LNCAP (cell line): ENCODE measurements at regions not wholly inside any gene's neighbourhood (a gene's known extent, or its start where the extent isn't known, plus 50 kb on each side); places are given as distances from the start of the nearest gene placed in this dataset.

ENCODE experiments used
- TF ChIP-seq, protein P1 (sequence below): fragments of 450-650 bp; IDR thresholded peaks from 2 replicates; pipeline ENCODE4 v1.5.1; 2017; ENCODE audit warnings: mild to moderate bottlenecking

- TF ChIP-seq, protein P1, sequence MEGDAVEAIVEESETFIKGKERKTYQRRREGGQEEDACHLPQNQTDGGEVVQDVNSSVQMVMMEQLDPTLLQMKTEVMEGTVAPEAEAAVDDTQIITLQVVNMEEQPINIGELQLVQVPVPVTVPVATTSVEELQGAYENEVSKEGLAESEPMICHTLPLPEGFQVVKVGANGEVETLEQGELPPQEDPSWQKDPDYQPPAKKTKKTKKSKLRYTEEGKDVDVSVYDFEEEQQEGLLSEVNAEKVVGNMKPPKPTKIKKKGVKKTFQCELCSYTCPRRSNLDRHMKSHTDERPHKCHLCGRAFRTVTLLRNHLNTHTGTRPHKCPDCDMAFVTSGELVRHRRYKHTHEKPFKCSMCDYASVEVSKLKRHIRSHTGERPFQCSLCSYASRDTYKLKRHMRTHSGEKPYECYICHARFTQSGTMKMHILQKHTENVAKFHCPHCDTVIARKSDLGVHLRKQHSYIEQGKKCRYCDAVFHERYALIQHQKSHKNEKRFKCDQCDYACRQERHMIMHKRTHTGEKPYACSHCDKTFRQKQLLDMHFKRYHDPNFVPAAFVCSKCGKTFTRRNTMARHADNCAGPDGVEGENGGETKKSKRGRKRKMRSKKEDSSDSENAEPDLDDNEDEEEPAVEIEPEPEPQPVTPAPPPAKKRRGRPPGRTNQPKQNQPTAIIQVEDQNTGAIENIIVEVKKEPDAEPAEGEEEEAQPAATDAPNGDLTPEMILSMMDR: no peak
Measured at GRCh38 chr11:104614117-104614680, 284.1 kb downstream of the CASP12 start.

- TF ChIP-seq, protein P1: no peak
Measured at GRCh38 chr11:104610635-104611034, 287.6 kb downstream of the CASP12 start.

DNA sequence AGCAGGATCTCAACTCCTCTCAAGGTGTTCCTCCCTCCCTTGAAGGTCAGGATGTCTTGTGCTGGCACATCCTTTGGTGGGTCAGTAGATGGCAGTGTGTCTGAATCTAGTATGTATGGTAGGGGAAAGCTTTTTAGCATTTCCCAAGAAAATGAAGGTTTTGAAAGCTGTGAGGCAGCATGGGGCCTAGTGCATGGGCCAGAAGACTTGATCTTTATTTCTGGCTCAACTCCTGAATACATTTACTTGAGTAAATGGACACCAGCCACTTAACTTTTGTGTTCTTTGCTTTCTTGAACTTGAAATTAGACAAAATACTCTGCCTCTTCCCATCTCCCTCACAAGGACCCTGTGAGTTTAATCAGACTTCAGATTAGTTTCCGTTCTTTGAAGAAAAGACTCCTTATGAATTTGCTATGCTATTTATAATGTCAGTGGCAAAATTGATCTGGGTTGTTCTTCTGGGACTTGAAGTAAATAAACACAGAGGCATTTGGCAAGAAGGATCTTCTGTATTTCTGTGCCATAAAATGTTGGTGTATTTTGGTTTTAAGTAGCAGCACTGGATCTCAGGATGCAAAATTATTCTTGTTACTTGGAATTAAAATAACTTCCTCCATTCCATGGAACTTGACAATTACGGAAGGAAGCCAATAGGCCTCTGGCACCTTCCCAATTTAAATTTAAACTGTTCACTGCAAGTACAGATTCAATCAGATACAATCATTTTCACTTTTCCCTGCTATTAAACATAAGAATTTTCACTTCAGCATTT is 288.8 kb downstream of the CASP12 start:
- TF ChIP-seq, protein P1: peak; percentile 52

DNA sequence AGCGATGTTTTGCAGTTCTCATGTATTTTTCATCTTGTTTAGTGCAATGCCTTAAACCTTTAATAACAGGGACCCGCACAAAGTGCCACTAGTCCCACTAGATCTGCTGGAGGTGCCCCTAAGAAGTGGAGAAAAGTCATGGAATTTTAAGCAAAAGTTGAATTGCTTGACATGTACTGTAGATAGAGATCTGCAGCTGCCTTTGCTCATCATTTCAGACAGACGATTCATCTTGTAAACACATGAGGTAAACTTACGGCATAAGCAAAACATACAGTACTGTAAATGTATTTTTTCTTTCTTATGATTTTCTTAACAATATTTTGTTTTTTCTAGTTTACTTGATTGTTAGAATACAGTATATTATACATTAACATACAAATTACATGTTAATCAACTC is 295.6 kb downstream of the CASP12 start:
- TF ChIP-seq, protein P1: no peak

- TF ChIP-seq, protein P1: no peak
Measured at GRCh38 chr11:104594228-104594958, 303.9 kb downstream of the CASP12 start.

DNA sequence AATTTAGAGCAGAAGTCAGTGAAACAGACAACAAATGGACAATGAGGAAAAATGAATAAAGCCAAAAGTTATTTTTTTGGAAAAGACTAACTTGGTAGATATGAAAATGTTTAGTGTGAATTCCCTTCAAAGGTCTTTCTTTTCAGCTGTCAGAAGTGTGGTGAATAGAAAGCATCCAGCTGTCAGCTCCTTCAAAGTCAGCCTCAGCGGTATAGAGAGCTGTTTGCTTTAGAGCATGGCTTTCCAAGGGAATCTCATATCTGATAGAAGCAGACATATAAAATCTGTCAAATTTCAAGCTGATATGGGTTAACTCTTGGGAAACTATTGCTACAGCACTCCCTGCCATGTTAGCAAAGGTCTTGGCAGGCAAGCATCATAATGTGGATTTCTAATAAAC is 309.3 kb downstream of the CASP12 start:
- TF ChIP-seq, protein P1: no peak

DNA sequence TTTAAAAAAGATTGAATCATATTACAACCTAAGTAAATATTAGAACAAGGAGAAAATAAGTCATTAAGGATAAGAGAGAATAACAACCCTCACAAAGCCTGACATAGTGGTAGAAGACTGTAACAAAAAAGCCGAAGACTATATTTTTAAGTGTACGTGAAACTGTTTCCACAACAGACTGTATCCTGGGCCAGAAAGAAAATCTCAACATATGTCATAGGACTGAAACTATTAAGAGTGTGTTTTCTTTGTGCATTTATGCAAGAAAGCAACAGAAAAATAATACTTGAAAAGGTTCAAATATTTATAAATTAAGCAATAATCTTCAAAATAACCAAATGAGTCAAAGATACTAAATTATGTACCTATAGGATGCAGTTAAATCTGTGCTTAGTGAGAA is 309.8 kb downstream of the CASP12 start:
- TF ChIP-seq, protein P1: no peak
